ENCODE measurements at regions not wholly inside any gene's neighbourhood (a gene's known extent, or its start where the extent isn't known, plus 50 kb on each side); places are given as distances from the start of the nearest gene placed in this dataset.

GRCh38 chr12:89883630-89884389 lies 175.2 kb upstream of the ATP2B1 start:
- ChIA-PET CTCF (interaction anchor here (1.3 to 1.4 kb wide), 2 partner anchors 10 to 12 kb away, joined by 3 to 4 read pairs; no protein-coding TSS in a partner anchor), POLR2A (no interaction called here)
- Histone ChIP-seq H3K4me3 (ENCODE audit: low read depth, low read length) (no peak overlapping the region), H3K36me3 (ENCODE audit: control insufficient read depth, insufficient read depth, low read length) (no peaks in the 10 kb centered on the region), H3K27me3 (ENCODE audit: control insufficient read depth, insufficient read depth, low read length) (no peaks in the 10 kb centered on the region)
- no peak for TF ChIP-seq CTCF (IDR thresholded peaks at IDR 0.05; ENCODE audit: insufficient read depth, low read depth, low read length)
- DNase-seq (ENCODE audit: low read depth), result no peak

GRCh38 chr12:89882792-89883191 lies 174.2 kb upstream of the ATP2B1 start:
- no peak for DNase-seq (ENCODE audit: low read depth)

GRCh38 chr12:89882050-89882449 lies 173.4 kb upstream of the ATP2B1 start:
- POLR2A ChIA-PET, result interaction anchor here (0.5 to 0.7 kb wide), 2 partner anchors 48 to 62 kb away, joined by 5 to 11 read pairs; no protein-coding TSS in a partner anchor
- H3K4me3 ChIP-seq (ENCODE audit: low read depth, low read length), result no peak overlapping the region
- H3K27me3 ChIP-seq (ENCODE audit: control insufficient read depth, insufficient read depth, low read length), result no peaks in the 10 kb centered on the region
- CTCF ChIA-PET, result interaction anchor here (1.5 kb wide), 1 partner anchor 9 kb away, joined by 3 read pairs; no protein-coding TSS in a partner anchor
- H3K36me3 ChIP-seq (ENCODE audit: control insufficient read depth, insufficient read depth, low read length), result no peaks in the 10 kb centered on the region
- peak; percentile 37 for DNase-seq (ENCODE audit: low read depth)
- no peak for TF ChIP-seq CTCF (IDR thresholded peaks at IDR 0.05; ENCODE audit: insufficient read depth, low read depth, low read length)

More at GRCh38 chr12:89882792-89883191, 174.2 kb upstream of the ATP2B1 start:
- no peak for TF ChIP-seq CTCF (IDR thresholded peaks at IDR 0.05; ENCODE audit: insufficient read depth, low read depth, low read length)
- CTCF ChIA-PET, result interaction anchor here (1.5 kb wide), 1 partner anchor 10 kb away, joined by 3 read pairs; no protein-coding TSS in a partner anchor
- POLR2A ChIA-PET, result no interaction called here
- Histone ChIP-seq H3K27me3 (ENCODE audit: control insufficient read depth, insufficient read depth, low read length) (no peaks in the 10 kb centered on the region), H3K4me3 (ENCODE audit: low read depth, low read length) (no peak overlapping the region), H3K36me3 (ENCODE audit: control insufficient read depth, insufficient read depth, low read length) (no peaks in the 10 kb centered on the region)

- H3K4me3 ChIP-seq (ENCODE audit: low read depth, low read length), result no peak overlapping the region
- DNase-seq (ENCODE audit: low read depth), result no peak
- no peak for TF ChIP-seq CTCF (IDR thresholded peaks at IDR 0.05; ENCODE audit: insufficient read depth, low read depth, low read length)
- H3K27me3 ChIP-seq (ENCODE audit: control insufficient read depth, insufficient read depth, low read length), result no peaks in the 10 kb centered on the region
- POLR2A ChIA-PET, result no interaction called here
- CTCF ChIA-PET, result no interaction called here
- no peaks in the 10 kb centered on the region for H3K36me3 ChIP-seq (ENCODE audit: control insufficient read depth, insufficient read depth, low read length)
Observed at GRCh38 chr12:89880690-89881350, 172.2 kb upstream of the ATP2B1 start.

GRCh38 chr12:89879766-89880165 lies 171.1 kb upstream of the ATP2B1 start:
- no peak for DNase-seq (ENCODE audit: low read depth)
- Histone ChIP-seq H3K36me3 (ENCODE audit: control insufficient read depth, insufficient read depth, low read length) (no peaks in the 10 kb centered on the region), H3K27me3 (ENCODE audit: control insufficient read depth, insufficient read depth, low read length) (no peaks in the 10 kb centered on the region), H3K4me3 (ENCODE audit: low read depth, low read length) (no peak overlapping the region)
- TF ChIP-seq CTCF (IDR thresholded peaks at IDR 0.05; ENCODE audit: insufficient read depth, low read depth, low read length), result no peak
- ChIA-PET CTCF (no interaction called here), POLR2A (no interaction called here)

Data from BJ (cell line).